Osteocyte (in vitro differentiated cells): ENCODE measurements at regions not wholly inside any gene's neighbourhood (a gene's known extent, or its start where the extent isn't known, plus 50 kb on each side); places are given as distances from the start of the nearest gene placed in this dataset.

Experiments used
- DNase-seq: peaks from one replicate; pipeline ENCODE4 v3.0.0; 2021; ENCODE audit warnings: mixed read lengths; ENCODE audit not compliant: unreplicated experiment; ENCODE audit errors: extremely low spot score
- H3K27ac Mint-ChIP-seq: one replicate; pipeline ENCODE4 v1.8.0; 2021; ENCODE audit warnings: mild to moderate bottlenecking, mixed read lengths; ENCODE audit not compliant: unreplicated experiment
- H3K27me3 Mint-ChIP-seq: one replicate; pipeline ENCODE4 v1.8.0; 2021; ENCODE audit warnings: mixed read lengths; ENCODE audit not compliant: unreplicated experiment
- H3K36me3 Mint-ChIP-seq: one replicate; pipeline ENCODE4 v1.8.0; 2021; ENCODE audit warnings: mixed read lengths; ENCODE audit not compliant: unreplicated experiment
- H3K4me1 Mint-ChIP-seq: one replicate; pipeline ENCODE4 v1.8.0; 2021; ENCODE audit warnings: mixed read lengths; ENCODE audit not compliant: unreplicated experiment
- H3K4me3 Mint-ChIP-seq: one replicate; pipeline ENCODE4 v1.8.0; 2021; ENCODE audit warnings: mild to moderate bottlenecking, moderate library complexity, mixed read lengths; ENCODE audit not compliant: unreplicated experiment
- H3K9me3 Mint-ChIP-seq: one replicate; pipeline ENCODE4 v1.8.0; 2021; ENCODE audit warnings: mixed read lengths; ENCODE audit not compliant: unreplicated experiment
- CTCF ChIP-seq: fragments of 200-600 bp; sonication (generic); IDR thresholded peaks from 2 replicates; pipeline ENCODE4 v1.5.0; 2021; ENCODE audit warnings: antibody characterized with exemption, mild to moderate bottlenecking, moderate library complexity

DNA sequence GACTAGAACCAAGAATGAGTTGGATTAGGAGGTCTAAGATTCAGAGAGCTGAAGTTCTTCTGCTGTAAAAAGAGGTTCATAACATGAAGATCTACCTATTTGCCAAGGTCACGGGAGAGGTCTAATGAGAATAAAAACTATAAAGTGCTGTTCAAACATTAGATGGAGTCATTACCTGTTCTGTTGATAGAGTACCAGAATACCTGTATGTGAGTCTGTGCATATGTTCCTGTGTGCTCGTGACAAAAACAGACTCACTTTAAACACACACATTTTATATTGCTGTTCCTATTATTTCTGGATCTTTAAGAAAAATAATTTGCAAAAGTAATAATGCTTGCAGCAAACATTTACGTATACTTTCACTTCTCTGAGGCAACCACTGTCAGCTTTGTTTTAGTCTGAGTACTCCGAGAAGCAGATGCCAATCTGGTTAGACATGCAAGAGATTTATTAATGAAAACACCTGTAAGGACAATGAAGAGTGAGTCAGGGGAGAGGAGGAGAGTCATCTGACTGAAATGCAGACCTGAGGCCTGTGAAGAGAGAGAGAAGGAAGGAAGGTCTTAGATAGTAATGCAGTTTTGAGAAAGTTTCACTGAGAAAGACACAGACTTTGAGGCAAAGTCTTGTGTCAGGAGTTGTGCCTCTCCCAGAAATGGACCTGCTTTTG is 221.2 kb downstream of the SQOR start:
- no peak for DNase-seq
- peaks cover 13% of the 10 kb centered on the region for H3K27me3 Mint-ChIP-seq
- no peaks in the 10 kb centered on the region for H3K36me3 Mint-ChIP-seq
- no peaks in the 10 kb centered on the region for H3K9me3 Mint-ChIP-seq
- H3K27ac Mint-ChIP-seq: no peak overlapping the region
- H3K4me1 Mint-ChIP-seq: peaks cover 3% of the 10 kb centered on the region
- no peak overlapping the region for H3K4me3 Mint-ChIP-seq
- TF ChIP-seq CTCF: no peak

DNA sequence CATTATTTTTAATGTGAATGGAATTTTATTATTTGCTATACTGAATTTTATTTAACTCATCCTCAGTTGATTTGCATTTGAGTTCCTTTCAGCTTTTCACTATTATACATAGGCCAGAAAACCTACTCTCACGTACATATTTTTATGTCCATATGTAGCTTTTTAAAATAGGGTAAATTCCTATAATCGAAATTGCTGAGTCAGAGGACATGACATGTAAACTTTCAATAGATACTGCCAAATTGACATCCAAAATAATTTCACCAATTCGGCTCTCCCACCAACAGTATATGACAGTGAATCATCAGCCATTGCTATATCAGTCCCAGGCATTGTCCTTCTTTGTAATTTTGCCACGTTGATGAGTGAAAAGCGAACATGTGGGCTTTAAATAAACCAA is 222.5 kb downstream of the SQOR start:
- DNase-seq: no peak
- H3K27ac Mint-ChIP-seq: no peak overlapping the region
- no peak overlapping the region for H3K4me3 Mint-ChIP-seq
- H3K4me1 Mint-ChIP-seq: peaks cover 3% of the 10 kb centered on the region
- H3K36me3 Mint-ChIP-seq: no peaks in the 10 kb centered on the region
- peaks cover 9% of the 10 kb centered on the region for H3K27me3 Mint-ChIP-seq
- H3K9me3 Mint-ChIP-seq: no peaks in the 10 kb centered on the region
- no peak for TF ChIP-seq CTCF

DNA sequence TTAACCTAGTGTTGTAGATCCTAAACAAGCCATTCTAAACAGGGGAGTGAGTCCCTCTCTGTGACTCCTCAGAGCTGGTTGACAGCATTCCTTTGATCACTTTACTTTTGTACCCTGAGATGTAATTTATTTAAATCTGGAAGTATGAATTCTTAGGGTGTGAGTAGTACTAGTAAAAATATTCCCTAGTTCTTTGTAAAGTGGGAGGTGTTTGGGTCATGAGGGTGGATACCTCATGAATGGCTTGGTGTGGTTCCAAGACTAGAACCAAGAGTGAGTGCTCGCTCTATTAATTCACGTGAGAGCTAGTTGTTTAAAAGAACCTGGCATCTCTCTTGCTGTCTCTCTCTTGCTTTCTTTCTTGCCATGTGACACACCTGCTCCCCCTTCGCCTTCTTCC is 223.7 kb downstream of the SQOR start:
- TF ChIP-seq CTCF: no peak
- Mint-ChIP-seq H3K27ac (no peak overlapping the region), H3K9me3 (no peaks in the 10 kb centered on the region), H3K4me1 (peaks cover 3% of the 10 kb centered on the region), H3K36me3 (no peaks in the 10 kb centered on the region), H3K4me3 (no peak overlapping the region), H3K27me3 (peaks cover 10% of the 10 kb centered on the region)
- DNase-seq: no peak

GRCh38 chr15:45862034-45862433 is 227.2 kb downstream of the SQOR start:
- peaks cover 4% of the 10 kb centered on the region for H3K4me1 Mint-ChIP-seq
- no peak for TF ChIP-seq CTCF
- H3K27me3 Mint-ChIP-seq: peaks cover 13% of the 10 kb centered on the region
- H3K36me3 Mint-ChIP-seq: no peaks in the 10 kb centered on the region
- H3K27ac Mint-ChIP-seq: no peak overlapping the region
- no peaks in the 10 kb centered on the region for H3K9me3 Mint-ChIP-seq
- DNase-seq: no peak
- H3K4me3 Mint-ChIP-seq: no peak overlapping the region

GRCh38 chr15:45863881-45864580 is 229.2 kb downstream of the SQOR start:
- TF ChIP-seq CTCF: no peak
- Mint-ChIP-seq H3K9me3 (no peaks in the 10 kb centered on the region), H3K36me3 (no peaks in the 10 kb centered on the region), H3K27me3 (peaks cover 13% of the 10 kb centered on the region), H3K4me1 (peaks cover 4% of the 10 kb centered on the region), H3K4me3 (no peak overlapping the region), H3K27ac (no peak overlapping the region)
- no peak for DNase-seq
